Effector memory CD8-positive, alpha-beta T cell (primary cell): ENCODE measurements at regions not wholly inside any gene's neighbourhood (a gene's known extent, or its start where the extent isn't known, plus 50 kb on each side); places are given as distances from the start of the nearest gene placed in this dataset.
A peak's percentile ranks its signal among the peaks of the same experiment; 100 is the strongest.

Source experiments
- ATAC-seq: fragments of 150-1000 bp; cut with Tn5 transposase; replicated peaks from 2 replicates; pipeline ENCODE4 v1.10.0; 2021; ENCODE audit warnings: mild to moderate bottlenecking, moderate library complexity
- DNase-seq, 3 experiments: peaks; one replicate each; pipeline ENCODE4 v3.0.0; 2021
- H3K27ac Mint-ChIP-seq, 2 donors: one replicate each; pipeline ENCODE4 v1.8.0; 2022; ENCODE audit warnings: mild to moderate bottlenecking in 2 of 2, mixed read lengths in 2 of 2, moderate library complexity in 2 of 2
- H3K27me3 Mint-ChIP-seq, 2 donors: one replicate each; pipeline ENCODE4 v1.8.0; 2022; ENCODE audit warnings: mixed read lengths in 2 of 2
- H3K36me3 Mint-ChIP-seq: one replicate; pipeline ENCODE4 v1.8.0; 2022; ENCODE audit warnings: mild to moderate bottlenecking, moderate library complexity, mixed read lengths; ENCODE audit not compliant: insufficient read depth
- H3K4me1 Mint-ChIP-seq, 2 donors: one replicate each; pipeline ENCODE4 v1.8.0; 2022; ENCODE audit warnings: low read depth in 2 of 2, mixed read lengths in 2 of 2
- H3K4me3 Mint-ChIP-seq, 2 donors: one replicate each; pipeline ENCODE4 v1.8.0; 2022; ENCODE audit warnings: mild to moderate bottlenecking in 2 of 2, mixed read lengths in 2 of 2, moderate library complexity in 2 of 2
- H3K9me3 Mint-ChIP-seq, 2 donors: one replicate each; pipeline ENCODE4 v1.8.0; 2022; ENCODE audit warnings: mixed read lengths in 2 of 2

- H3K4me1 Mint-ChIP-seq = no peaks in the 10 kb centered on the region
- ATAC-seq (no peak), DNase-seq (no peak)
- no peaks in the 10 kb centered on the region for H3K9me3 Mint-ChIP-seq
- no peak overlapping the region for H3K4me3 Mint-ChIP-seq
- no peak overlapping the region for H3K27ac Mint-ChIP-seq
- H3K36me3 Mint-ChIP-seq = peaks cover 2% of the 10 kb centered on the region
- peaks cover 39 to 47% of the 10 kb centered on the region in 2 donors for H3K27me3 Mint-ChIP-seq
Measured at GRCh38 chr3:179503152-179503551, 51.9 kb upstream of the GNB4 start.

DNA sequence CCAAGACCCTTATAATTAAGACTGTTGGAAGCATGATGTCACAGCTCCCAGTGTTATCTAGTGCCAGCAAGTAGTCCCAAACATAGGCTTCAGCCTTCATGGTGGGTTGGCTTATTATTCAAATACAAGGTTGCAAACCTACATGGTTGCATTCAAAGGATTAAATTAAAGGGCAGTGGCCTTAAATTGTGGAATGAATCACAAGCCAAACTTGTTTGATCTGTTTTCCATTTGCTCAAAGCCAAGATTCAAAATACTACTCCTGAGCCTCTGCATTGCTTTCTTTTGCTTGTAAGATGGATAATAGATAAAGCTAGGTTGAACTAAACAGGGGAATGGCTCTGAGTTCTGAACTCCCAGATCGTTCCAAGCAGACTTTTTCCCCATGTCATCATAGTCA lies 52.4 kb upstream of the GNB4 start:
- no peak overlapping the region for H3K4me3 Mint-ChIP-seq
- DNase-seq (no peak), ATAC-seq (no peak)
- peaks cover 2% of the 10 kb centered on the region for H3K36me3 Mint-ChIP-seq
- no peaks in the 10 kb centered on the region for H3K9me3 Mint-ChIP-seq
- no peak overlapping the region for H3K27ac Mint-ChIP-seq
- peaks cover 39 to 47% of the 10 kb centered on the region in 2 donors for H3K27me3 Mint-ChIP-seq
- H3K4me1 Mint-ChIP-seq = no peaks in the 10 kb centered on the region

DNA sequence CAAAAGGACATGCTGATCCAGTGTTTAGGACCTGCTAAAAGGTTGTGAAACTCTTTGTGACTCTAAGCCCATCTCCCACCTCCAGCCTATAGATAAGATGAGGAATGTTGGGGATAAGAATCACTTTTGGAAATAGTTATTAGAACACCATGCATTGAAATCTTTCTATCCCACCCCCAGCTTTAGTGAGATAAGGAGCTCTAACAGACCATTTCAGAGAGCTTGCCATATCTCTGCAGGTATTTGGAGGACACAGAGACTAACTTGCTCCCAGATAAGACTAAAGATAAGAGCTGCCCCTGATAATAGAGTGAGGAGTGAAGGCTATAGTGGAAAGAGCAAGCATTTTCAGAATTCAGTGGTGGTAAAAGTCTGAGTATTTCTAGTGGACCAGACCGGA lies 53.1 kb upstream of the GNB4 start:
- Mint-ChIP-seq H3K27me3 (peaks cover 39 to 47% of the 10 kb centered on the region in 2 donors), H3K36me3 (peaks cover 2% of the 10 kb centered on the region), H3K27ac (peak overlapping the region in 1 of 2 donors; percentile 1), H3K9me3 (no peaks in the 10 kb centered on the region), H3K4me3 (no peak overlapping the region), H3K4me1 (no peaks in the 10 kb centered on the region)
- no peak for ATAC-seq
- no peak for DNase-seq

- H3K36me3 Mint-ChIP-seq = peaks cover 2% of the 10 kb centered on the region
- H3K27me3 Mint-ChIP-seq = peaks cover 39 to 47% of the 10 kb centered on the region in 2 donors
- H3K4me3 Mint-ChIP-seq = no peak overlapping the region
- H3K9me3 Mint-ChIP-seq = no peaks in the 10 kb centered on the region
- DNase-seq = no peak
- H3K4me1 Mint-ChIP-seq = no peaks in the 10 kb centered on the region
- no peak overlapping the region for H3K27ac Mint-ChIP-seq
- no peak for ATAC-seq
Measured at GRCh38 chr3:179505534-179505933, 54.3 kb upstream of the GNB4 start.

DNA sequence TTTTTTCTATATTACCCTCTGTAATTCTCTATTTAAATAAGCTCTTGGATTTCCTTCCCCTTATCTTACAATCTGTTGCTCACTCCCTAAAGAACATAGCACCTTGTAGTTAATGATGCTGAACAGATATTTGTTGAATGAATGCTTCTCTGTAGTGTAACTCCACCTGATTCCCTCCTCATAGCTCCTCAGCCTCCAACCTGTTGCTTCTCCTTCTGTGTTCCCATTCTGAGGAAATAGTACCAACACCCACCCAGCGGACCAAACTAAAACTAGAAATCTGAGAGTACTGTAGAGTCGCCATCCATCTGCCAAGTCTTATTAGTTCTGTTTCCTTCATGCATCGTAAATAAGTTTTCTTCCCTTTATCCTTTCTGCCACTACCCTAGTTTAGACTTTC lies 55.5 kb upstream of the GNB4 start:
- H3K36me3 Mint-ChIP-seq = peaks cover 2% of the 10 kb centered on the region
- no peaks in the 10 kb centered on the region for H3K9me3 Mint-ChIP-seq
- no peaks in the 10 kb centered on the region for H3K4me1 Mint-ChIP-seq
- DNase-seq = no peak
- ATAC-seq = no peak
- H3K27me3 Mint-ChIP-seq = peaks cover 34 to 48% of the 10 kb centered on the region in 2 donors
- H3K4me3 Mint-ChIP-seq = no peak overlapping the region
- H3K27ac Mint-ChIP-seq = no peak overlapping the region

GRCh38 chr3:179509701-179510100 lies 53.0 kb upstream of the ACTL6A start:
- H3K9me3 Mint-ChIP-seq = no peaks in the 10 kb centered on the region
- H3K27ac Mint-ChIP-seq = no peak overlapping the region
- DNase-seq (no peak), ATAC-seq (no peak)
- peaks cover 36 to 48% of the 10 kb centered on the region in 2 donors for H3K27me3 Mint-ChIP-seq
- no peaks in the 10 kb centered on the region for H3K4me1 Mint-ChIP-seq
- H3K4me3 Mint-ChIP-seq = no peak overlapping the region
- peaks cover 5% of the 10 kb centered on the region for H3K36me3 Mint-ChIP-seq

DNA sequence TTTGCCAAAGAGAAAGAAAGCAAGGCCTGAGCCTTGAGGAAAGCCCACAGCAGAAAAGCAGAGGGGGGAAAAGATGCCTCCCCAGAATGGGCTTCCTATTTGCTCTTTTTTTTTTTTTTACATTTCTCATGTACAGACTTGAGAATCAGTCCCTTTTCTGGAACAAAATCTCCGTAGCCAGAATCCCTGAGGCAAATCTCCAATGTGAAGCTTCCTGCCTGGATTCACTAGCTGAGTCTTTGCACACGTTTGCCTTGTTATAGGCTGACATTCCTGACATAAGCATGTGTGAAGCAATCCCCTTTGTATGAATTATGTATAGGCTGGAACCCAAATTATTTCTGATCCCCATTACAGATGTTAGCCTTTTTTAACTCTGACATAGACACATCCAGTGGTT lies 52.2 kb upstream of the ACTL6A start:
- ATAC-seq (no peak), DNase-seq (no peak)
- no peaks in the 10 kb centered on the region for H3K9me3 Mint-ChIP-seq
- H3K27ac Mint-ChIP-seq = no peak overlapping the region
- no peaks in the 10 kb centered on the region for H3K4me1 Mint-ChIP-seq
- no peak overlapping the region for H3K4me3 Mint-ChIP-seq
- H3K36me3 Mint-ChIP-seq = peaks cover 3% of the 10 kb centered on the region
- H3K27me3 Mint-ChIP-seq = peaks cover 33 to 41% of the 10 kb centered on the region in 2 donors

- Mint-ChIP-seq H3K4me1 (no peaks in the 10 kb centered on the region), H3K36me3 (peaks cover 3% of the 10 kb centered on the region), H3K9me3 (peaks cover 3 to 10% of the 10 kb centered on the region in 2 donors), H3K27ac (no peak overlapping the region), H3K27me3 (peaks cover 19 to 28% of the 10 kb centered on the region in 2 donors), H3K4me3 (no peak overlapping the region)
- ATAC-seq = no peak
- no peak for DNase-seq
Measured at GRCh38 chr3:179512378-179512777, 50.3 kb upstream of the ACTL6A start.
